ENCODE measurements at regions not wholly inside any gene's neighbourhood (a gene's known extent, or its start where the extent isn't known, plus 50 kb on each side); places are given as distances from the start of the nearest gene placed in this dataset.
"Not testable (repeated sequence)": the region's sequence is repeated elsewhere in the genome, so short reads cannot be mapped to it uniquely, and the experiment has no call there.

DNA sequence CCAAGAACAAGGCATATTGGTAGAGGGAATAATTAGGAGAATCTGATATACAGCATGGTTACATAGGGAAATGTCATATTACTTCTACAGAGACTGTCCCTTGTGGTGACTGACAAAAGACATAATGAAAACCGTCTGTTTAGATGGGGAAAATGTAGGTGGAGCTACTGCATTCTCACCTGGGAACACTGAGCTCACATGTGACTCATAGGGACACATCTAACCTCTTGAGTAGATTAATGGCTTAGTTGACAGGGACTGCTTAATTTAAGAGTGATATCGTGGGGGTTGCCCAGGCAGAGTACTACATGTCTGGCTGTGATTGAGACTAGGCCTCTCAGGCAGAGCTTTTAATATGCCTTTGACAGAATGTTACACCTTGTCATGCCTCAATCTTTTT, 235.3 kb upstream of the ZFP64 start:
- no peak for DNase-seq

DNA sequence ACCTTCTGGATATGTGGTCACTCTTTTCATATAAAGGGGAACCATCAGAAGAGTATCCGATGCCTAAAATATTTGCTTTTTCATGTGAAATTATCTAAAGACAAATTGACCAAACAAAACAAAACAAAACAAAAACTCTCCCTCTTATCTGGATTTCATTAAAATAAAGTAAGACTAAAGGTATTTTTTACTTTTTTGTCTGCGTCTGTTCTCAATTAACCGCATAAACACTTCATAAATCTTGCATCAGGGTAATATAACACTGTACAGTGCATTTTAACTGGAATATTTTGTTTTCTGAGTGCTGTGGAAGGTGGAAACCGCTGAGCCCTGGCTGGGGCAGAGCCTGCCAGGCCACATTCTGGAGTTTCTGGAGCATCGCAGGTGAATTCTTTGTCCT, 234.1 kb upstream of the ZFP64 start:
- no peak for DNase-seq

- no peak for DNase-seq
These were observed 233.7 kb upstream of the ZFP64 start for GRCh38 chr20:52425253-52425652.

DNA sequence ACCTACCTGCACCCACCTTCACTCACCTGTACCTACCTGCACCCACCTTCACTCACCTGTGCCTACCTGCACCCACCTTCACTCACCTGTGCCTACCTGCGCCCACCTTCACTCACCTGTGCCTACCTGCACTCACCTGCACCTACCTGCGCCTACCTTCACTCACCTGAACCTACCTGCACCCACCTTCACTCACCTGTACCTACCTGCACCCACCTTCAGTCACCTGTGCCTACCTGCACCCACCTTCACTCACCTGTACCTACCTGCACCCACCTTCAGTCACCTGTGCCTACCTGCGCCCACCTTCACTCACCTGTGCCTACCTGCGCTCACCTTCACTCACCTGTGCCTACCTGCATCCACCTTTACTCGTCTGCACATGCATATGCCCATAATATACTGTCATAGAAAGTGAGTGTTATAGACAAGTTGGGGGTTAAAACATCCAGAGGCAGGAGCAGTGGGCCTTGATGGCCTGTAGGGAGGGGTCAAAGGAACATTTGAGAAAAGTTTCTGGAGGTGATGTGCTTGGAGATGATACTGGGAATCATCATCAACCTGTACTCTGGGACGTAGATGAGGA, 232.9 kb upstream of the ZFP64 start:
- not testable (repeated sequence) for DNase-seq

- DNase-seq, result not testable (repeated sequence)
These were observed 232.1 kb upstream of the ZFP64 start for GRCh38 chr20:52423536-52424140.

DNA sequence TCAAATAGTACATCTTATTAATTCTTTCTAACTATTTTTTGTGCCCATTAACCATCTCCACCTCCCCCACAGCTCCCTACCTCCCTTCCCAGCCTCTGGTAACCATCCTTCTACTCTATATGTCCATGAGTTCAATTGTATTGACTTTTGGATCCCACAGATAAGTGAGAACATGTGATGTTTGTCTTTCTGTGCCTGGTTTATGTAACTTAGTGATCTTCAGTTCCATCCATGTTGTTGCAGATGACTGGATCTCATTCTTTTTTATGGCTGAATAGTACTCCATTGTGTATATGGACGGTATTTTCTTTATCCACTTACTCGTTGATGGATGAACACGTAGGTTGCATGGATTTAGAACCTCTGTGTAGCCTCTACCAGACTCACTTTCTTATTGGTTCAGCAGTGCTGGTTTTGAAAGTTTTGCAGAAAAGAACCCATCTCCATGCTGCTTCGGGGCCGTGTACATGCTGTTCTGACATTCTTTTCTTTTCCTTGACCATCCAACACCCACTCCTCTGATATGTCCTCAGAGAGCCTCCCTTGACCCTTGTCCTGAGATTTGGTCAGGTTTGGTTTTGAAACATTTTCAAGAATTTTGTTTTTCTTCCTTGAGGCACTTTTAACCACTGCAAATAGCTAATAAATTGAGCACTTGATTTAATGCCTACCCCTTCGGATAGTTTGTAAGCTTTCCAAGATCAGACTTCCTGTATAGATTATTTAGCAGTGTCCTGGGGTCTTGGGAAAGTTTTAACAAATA, 231.2 kb upstream of the ZFP64 start:
- no peak for DNase-seq

- no peak for DNase-seq
These were observed 229.2 kb upstream of the ZFP64 start for GRCh38 chr20:52420805-52421204.

DNA sequence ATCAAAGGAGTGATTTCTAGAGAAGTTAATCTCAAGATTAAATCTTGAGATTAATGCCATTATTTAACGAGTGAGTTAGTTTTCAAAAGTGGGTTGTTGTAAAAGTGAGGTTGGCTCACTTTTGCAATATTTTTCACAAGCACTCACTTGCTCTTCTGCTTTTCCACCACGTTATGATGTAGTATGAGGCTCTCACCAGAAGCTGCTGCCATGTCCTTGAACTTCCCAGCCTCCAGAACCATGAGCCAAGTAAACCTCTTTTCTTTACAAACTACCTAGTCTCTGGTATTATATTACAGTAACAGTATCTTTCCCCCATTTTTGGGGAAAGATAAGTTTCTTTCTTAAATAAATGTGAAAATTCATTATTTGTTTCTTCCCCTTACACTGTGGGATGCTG, 227.6 kb upstream of the ZFP64 start:
- no peak for DNase-seq

DNA sequence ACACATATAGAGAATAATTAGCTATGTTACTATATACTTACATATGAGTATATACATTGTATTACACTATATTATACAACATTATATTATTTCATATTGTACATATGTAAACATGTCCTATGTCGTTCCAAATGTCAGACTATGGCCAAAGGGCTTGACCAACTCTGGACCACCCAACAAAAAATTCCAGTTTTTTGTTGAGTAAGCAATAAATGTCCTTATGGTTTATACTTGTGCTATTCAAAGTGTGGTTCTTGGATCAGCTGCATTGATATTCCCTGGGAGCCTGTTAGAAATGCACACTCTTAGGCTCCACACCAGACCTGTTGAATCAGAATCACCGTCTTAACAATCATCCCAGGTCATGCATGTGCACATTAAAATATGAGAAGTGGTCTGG, 225.4 kb upstream of the ZFP64 start:
- DNase-seq, result no peak

DNA sequence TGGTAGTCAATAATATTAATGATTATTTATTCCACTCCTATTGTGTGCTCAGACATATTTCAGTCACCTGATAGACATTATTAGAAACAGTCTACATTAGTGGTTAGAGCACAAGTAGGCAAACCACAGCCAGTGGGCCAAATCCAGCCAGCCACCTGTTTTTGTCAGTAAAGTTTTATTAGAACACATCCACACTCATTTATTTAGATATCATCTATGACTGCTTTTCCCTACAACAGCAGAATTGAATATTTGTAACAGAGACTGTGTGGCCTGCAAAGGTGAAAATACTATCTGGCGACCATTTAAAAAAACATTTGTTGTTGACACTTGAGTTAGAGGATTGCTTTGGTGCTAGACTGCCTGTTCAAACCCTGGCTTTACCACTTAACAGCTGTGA, 220.0 kb upstream of the ZFP64 start:
- no peak for DNase-seq

DNA sequence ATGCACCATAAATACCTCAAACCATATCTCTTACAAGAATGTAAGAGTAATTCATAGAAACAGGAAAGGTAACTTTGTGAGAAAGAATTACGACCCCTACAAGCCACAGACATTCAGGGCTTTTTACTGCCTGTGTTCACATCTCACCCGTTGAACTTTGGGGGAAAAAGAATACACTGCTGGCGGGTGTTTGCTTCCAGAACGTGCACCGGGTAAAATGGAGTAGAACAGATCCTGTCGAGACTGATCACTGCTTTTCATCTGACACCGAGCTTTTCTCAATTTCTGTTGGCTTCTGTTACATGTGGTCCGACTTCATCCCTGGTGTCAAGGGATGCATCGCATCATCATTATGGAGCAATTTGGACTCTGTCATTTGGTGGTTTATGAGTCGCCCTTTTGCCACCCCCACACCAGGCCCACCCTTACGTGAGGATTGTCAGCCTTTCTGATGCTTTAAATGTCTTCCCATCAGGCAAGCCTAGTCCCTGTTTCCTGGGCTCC, 219.2 kb upstream of the ZFP64 start:
- DNase-seq, result no peak

GRCh38 chr20:52410182-52410647, 218.6 kb upstream of the ZFP64 start:
- peak; percentile 77 for DNase-seq

GRCh38 chr20:52405986-52406385, 214.4 kb upstream of the ZFP64 start:
- no peak for DNase-seq

GRCh38 chr20:52405417-52405816, 213.8 kb upstream of the ZFP64 start:
- DNase-seq, result no peak

DNA sequence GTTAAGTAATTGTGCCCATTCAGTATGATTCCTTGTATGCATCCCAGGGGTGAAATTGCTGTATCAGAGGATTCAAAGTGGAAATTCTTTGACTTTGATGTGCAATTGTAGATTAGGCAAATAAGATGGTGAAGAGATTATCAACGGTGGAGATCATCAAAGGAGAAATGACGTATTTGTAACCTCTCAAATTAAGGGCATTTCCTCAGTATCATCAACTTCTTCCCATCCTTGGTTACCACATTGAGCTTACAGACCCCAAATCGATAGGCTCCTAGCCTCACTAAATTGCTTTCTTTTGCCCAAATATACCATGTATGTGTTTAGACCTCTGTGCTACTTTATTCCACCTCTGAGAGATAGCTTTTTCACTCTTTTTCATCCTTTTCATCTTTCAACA, 213.1 kb upstream of the ZFP64 start:
- no peak for DNase-seq

- DNase-seq, result no peak
These were observed 211.4 kb upstream of the ZFP64 start for GRCh38 chr20:52402950-52403349.

DNA sequence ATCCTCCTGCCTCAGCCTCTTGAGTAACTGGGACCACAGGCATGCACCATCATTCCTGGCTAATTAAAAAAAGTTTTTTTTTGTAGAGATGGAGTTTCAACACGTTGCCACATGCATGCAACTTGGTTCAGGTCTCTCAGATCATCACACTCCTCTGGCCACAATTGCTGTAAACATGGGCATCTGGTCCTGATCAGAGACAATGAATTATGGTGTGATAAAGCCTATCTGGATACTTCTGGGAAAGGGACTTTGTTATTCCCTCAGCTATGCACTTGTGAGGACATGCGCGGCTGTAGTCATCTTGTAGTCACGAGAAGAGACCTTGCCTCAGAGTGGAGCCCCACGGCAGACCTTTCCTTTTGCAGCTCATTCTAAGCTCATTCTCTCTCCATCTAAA, 210.9 kb upstream of the ZFP64 start:
- no peak for DNase-seq

GRCh38 chr20:52401431-52401830, 209.9 kb upstream of the ZFP64 start:
- no peak for DNase-seq

- no peak for DNase-seq
These were observed 207.8 kb upstream of the ZFP64 start for GRCh38 chr20:52399352-52399751.

DNA sequence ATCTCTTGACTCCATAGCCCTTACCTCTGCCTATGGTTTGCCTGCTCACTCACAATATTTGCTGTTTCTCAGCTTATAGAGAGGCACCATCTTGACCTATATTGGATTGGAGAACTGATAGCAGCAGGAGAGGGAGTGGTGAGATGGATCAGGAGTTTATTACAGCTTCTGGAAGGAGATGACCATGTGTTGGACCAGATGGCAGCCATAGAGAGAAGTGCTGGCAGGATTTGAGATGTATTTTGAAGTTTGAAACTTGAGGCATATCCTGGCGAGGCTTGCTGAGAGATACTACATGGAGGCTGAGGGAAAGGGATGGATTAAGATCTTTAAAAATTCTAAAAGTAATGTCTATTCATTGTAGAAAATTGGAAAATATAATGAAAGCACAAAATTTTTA, 198.0 kb upstream of the ZFP64 start:
- DNase-seq, result no peak

- DNase-seq, result no peak
These were observed 192.5 kb upstream of the ZFP64 start for GRCh38 chr20:52383995-52384621.

- DNase-seq, result no peak
These were observed 191.4 kb upstream of the ZFP64 start for GRCh38 chr20:52382933-52383332.

GRCh38 chr20:52379723-52380336, 188.3 kb upstream of the ZFP64 start:
- DNase-seq, result peak; percentile 76

Measured in activated effector memory CD4-positive, alpha-beta T cell treated with anti-CD3 and anti-CD28 coated beads, Interleukin-2, amount 50 U/mL, for 16 hours (primary cell).